ENCODE measurements at regions not wholly inside any gene's neighbourhood (a gene's known extent, or its start where the extent isn't known, plus 50 kb on each side); places are given as distances from the start of the nearest gene placed in this dataset.

- DNase-seq (ENCODE audit: low spot score): no peak
Measured at GRCh38 chr1:101101360-101101759, 75.8 kb upstream of the DPH5 start.

GRCh38 chr1:101100674-101101073 is 75.1 kb upstream of the DPH5 start:
- DNase-seq (ENCODE audit: low spot score): no peak
- intact Hi-C loops (cut with DNase I): no loop called here

More at GRCh38 chr1:101101360-101101759, 75.8 kb upstream of the DPH5 start:
- intact Hi-C loops (cut with DNase I): no loop called here

- no peak for DNase-seq (ENCODE audit: low spot score)
- intact Hi-C loops (cut with DNase I): no loop called here
Measured at GRCh38 chr1:101098907-101099306, 73.3 kb upstream of the DPH5 start.

- intact Hi-C loops (cut with DNase I): no loop called here
Measured at GRCh38 chr1:101098327-101098726, 72.7 kb upstream of the DPH5 start.

GRCh38 chr1:101089613-101090338 is 64.2 kb upstream of the DPH5 start:
- intact Hi-C loops (cut with DNase I): no loop called here
- DNase-seq (ENCODE audit: low spot score): no peak

More at GRCh38 chr1:101098327-101098726, 72.7 kb upstream of the DPH5 start:
- no peak for DNase-seq (ENCODE audit: low spot score)

GRCh38 chr1:101088431-101088830 is 62.8 kb upstream of the DPH5 start:
- intact Hi-C loops (cut with DNase I): no loop called here

GRCh38 chr1:101086783-101087182 is 61.2 kb upstream of the DPH5 start:
- DNase-seq (ENCODE audit: low spot score): no peak
- intact Hi-C loops (cut with DNase I): no loop called here

More at GRCh38 chr1:101088431-101088830, 62.8 kb upstream of the DPH5 start:
- DNase-seq (ENCODE audit: low spot score): no peak

GRCh38 chr1:101081496-101082488 is 56.2 kb upstream of the DPH5 start:
- intact Hi-C loops (cut with DNase I): no loop called here
- no peak for DNase-seq (ENCODE audit: low spot score)

GRCh38 chr1:101080859-101081258 is 55.3 kb upstream of the DPH5 start:
- DNase-seq (ENCODE audit: low spot score): no peak
- intact Hi-C loops (cut with DNase I): no loop called here

- no peak for DNase-seq (ENCODE audit: low spot score)
- intact Hi-C loops (cut with DNase I): no loop called here
Measured at GRCh38 chr1:101079341-101079740, 53.8 kb upstream of the DPH5 start.

GRCh38 chr1:101077849-101078248 is 52.3 kb upstream of the DPH5 start:
- intact Hi-C loops (cut with DNase I): no loop called here
- DNase-seq (ENCODE audit: low spot score): no peak

GRCh38 chr1:101075926-101076325 is 50.3 kb upstream of the DPH5 start:
- intact Hi-C loops (cut with DNase I): no loop called here
- DNase-seq (ENCODE audit: low spot score): no peak
